ENCODE measurements at regions not wholly inside any gene's neighbourhood (a gene's known extent, or its start where the extent isn't known, plus 50 kb on each side); places are given as distances from the start of the nearest gene placed in this dataset.

DNA sequence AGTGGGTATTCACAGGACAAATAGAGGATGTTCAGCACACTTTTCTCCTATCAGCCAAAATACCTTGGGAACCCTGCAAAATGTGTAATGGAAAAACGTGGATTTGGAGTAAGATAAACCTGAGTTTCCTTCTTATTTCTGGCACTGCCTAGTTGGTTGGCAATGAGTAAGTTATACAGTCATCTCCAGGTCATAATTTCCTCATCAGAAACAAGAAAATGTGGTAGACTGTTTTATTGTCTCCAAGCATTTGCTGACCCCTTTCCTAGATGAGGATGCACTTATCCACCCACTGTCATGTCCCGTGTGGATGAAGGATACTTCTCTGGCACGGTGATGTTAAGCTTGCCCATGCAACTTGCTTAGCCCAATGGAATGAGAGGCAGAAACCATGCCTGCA lies 458.0 kb downstream of the KIF2B start:
- H3K27ac ChIP-seq: no peak overlapping the region
- no peak overlapping the region for H3K4me3 ChIP-seq (ENCODE audit: low read depth, low read length)
- no peaks in the 10 kb centered on the region for H3K27me3 ChIP-seq (ENCODE audit: insufficient read depth, low read depth, severe bottlenecking)
- TF ChIP-seq, protein P1, sequence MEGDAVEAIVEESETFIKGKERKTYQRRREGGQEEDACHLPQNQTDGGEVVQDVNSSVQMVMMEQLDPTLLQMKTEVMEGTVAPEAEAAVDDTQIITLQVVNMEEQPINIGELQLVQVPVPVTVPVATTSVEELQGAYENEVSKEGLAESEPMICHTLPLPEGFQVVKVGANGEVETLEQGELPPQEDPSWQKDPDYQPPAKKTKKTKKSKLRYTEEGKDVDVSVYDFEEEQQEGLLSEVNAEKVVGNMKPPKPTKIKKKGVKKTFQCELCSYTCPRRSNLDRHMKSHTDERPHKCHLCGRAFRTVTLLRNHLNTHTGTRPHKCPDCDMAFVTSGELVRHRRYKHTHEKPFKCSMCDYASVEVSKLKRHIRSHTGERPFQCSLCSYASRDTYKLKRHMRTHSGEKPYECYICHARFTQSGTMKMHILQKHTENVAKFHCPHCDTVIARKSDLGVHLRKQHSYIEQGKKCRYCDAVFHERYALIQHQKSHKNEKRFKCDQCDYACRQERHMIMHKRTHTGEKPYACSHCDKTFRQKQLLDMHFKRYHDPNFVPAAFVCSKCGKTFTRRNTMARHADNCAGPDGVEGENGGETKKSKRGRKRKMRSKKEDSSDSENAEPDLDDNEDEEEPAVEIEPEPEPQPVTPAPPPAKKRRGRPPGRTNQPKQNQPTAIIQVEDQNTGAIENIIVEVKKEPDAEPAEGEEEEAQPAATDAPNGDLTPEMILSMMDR (IDR thresholded peaks at IDR 0.05; ENCODE audit: low read depth, low read length): no peak
- no peaks in the 10 kb centered on the region for H3K36me3 ChIP-seq
- no peaks in the 10 kb centered on the region for H3K9me3 ChIP-seq (ENCODE audit: severe bottlenecking)
- DNase-seq: no peak

DNA sequence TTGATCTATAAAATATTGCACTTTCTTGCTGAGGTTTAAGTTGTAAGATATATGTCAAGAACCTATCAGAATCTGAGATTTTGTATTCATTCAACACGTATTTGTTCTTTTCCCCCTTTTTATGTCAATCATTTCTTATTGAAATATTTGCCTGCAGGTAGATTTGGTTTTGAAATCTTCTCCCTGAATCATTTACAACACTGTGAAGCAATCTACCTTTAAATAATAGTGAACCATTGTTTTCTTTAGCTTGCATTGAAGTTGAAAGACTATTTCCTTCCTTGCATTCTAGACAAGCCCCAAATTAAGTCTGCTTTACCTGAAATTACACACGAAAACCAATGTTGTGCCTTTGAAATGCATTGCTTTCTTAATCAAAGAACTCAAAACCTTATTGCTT lies 460.2 kb downstream of the KIF2B start:
- Histone ChIP-seq H3K4me3 (ENCODE audit: low read depth, low read length) (no peak overlapping the region), H3K9me3 (ENCODE audit: severe bottlenecking) (peaks cover 6% of the 10 kb centered on the region), H3K27me3 (ENCODE audit: insufficient read depth, low read depth, severe bottlenecking) (no peaks in the 10 kb centered on the region), H3K36me3 (no peaks in the 10 kb centered on the region), H3K27ac (no peak overlapping the region)
- TF ChIP-seq, protein P1 (IDR thresholded peaks at IDR 0.05; ENCODE audit: low read depth, low read length): no peak
- no peak for DNase-seq

DNA sequence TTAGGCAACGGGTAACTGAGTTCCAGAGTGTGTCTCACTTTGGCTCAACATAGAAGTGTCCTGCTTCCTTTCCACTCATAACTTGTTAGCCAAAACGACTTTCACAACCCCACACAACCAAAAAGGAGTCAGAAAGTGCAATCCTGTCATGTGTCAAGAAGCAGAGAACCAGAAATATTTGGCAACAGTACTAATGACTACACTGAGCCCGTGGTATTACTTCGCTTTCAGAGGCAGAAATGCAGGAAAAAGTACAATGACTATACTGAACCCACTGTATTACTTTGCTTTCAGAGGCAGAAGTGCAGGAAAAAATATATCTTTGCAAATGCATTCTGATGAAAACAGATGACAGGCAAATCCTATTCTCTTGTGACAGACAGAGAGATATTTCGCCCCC lies 484.6 kb downstream of the KIF2B start:
- Histone ChIP-seq H3K27ac (no peak overlapping the region), H3K36me3 (no peaks in the 10 kb centered on the region), H3K4me3 (ENCODE audit: low read depth, low read length) (no peak overlapping the region), H3K9me3 (ENCODE audit: severe bottlenecking) (no peaks in the 10 kb centered on the region), H3K27me3 (ENCODE audit: insufficient read depth, low read depth, severe bottlenecking) (no peaks in the 10 kb centered on the region)
- TF ChIP-seq, protein P1 (IDR thresholded peaks at IDR 0.05; ENCODE audit: low read depth, low read length): no peak
- DNase-seq: no peak

DNA sequence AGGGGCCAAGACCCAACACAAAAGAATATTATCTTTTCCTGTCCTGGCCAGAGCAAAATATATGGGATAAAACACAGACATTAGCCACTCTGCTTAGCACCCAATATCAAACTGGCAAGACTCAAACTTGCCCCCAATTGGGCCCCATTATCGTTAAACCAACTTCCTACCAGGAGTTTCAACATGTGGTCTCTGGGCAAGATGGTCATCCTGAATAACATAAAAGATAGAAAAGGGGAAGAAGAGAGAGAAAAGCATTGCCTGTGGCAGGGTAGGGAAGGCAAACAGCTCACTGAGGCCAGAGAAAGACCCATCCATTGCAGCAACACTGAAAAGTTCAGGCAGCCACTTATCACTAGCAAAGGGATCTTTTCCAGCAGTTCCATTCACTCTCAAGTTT lies 502.1 kb downstream of the KIF2B start:
- Histone ChIP-seq H3K27ac (no peak overlapping the region), H3K4me3 (ENCODE audit: low read depth, low read length) (no peak overlapping the region), H3K9me3 (ENCODE audit: severe bottlenecking) (peaks cover 14% of the 10 kb centered on the region), H3K36me3 (no peaks in the 10 kb centered on the region), H3K27me3 (ENCODE audit: insufficient read depth, low read depth, severe bottlenecking) (no peaks in the 10 kb centered on the region)
- DNase-seq: no peak
- TF ChIP-seq, protein P1 (IDR thresholded peaks at IDR 0.05; ENCODE audit: low read depth, low read length): no peak

DNA sequence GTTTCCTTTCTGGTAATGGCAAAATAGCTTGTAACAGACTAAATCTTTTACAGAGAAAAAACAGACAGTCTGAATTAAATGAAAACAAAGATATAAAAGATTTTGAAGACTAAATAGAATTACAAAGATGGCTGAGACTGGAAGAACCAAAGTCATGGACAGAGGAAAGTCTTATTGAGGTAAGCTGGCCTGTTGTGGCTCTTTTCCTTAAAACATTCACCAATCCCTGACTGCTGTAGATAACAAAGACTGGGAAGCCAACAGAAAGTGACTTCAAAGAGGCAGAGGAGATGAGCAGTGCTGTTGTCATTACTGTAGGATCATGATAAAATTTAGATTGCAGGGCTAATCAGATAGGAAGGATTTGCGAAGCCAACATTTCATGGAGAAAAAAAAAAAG lies 517.0 kb downstream of the KIF2B start:
- H3K27ac ChIP-seq: no peak overlapping the region
- no peak for DNase-seq
- no peaks in the 10 kb centered on the region for H3K27me3 ChIP-seq (ENCODE audit: insufficient read depth, low read depth, severe bottlenecking)
- TF ChIP-seq, protein P1 (IDR thresholded peaks at IDR 0.05; ENCODE audit: low read depth, low read length): no peak
- no peaks in the 10 kb centered on the region for H3K9me3 ChIP-seq (ENCODE audit: severe bottlenecking)
- no peak overlapping the region for H3K4me3 ChIP-seq (ENCODE audit: low read depth, low read length)
- no peaks in the 10 kb centered on the region for H3K36me3 ChIP-seq

DNA sequence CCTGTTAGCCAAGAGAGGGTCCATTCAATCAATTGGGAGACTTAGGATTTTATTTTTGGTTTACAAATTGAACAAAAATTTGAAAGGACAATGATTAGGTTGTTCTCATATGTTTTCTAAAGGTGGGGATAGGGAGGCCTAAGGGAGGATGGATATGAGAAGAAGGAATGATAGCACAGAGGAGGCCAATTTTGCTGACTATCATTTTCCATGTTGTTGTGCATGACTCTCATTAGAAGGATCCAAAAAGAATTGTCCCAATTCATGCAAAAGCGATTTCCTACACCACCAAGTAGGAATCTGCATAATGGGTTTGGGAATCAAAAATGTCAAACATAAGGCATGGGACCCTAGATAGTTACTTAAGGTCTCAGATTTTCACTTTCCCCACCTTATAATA lies 524.8 kb downstream of the KIF2B start:
- H3K9me3 ChIP-seq (ENCODE audit: severe bottlenecking): no peaks in the 10 kb centered on the region
- H3K36me3 ChIP-seq: no peaks in the 10 kb centered on the region
- H3K27ac ChIP-seq: no peak overlapping the region
- no peak overlapping the region for H3K4me3 ChIP-seq (ENCODE audit: low read depth, low read length)
- TF ChIP-seq, protein P1 (IDR thresholded peaks at IDR 0.05; ENCODE audit: low read depth, low read length): no peak
- DNase-seq: no peak
- H3K27me3 ChIP-seq (ENCODE audit: insufficient read depth, low read depth, severe bottlenecking): no peaks in the 10 kb centered on the region
